IPS-20b (cell line): ENCODE measurements at regions not wholly inside any gene's neighbourhood (a gene's known extent, or its start where the extent isn't known, plus 50 kb on each side); places are given as distances from the start of the nearest gene placed in this dataset.
"Not testable (repeated sequence)": the region's sequence is repeated elsewhere in the genome, so short reads cannot be mapped to it uniquely, and the experiment has no call there.

Source experiments
- H3K27ac ChIP-seq: one replicate; pipeline ENCODE4 v1.5.1; 2013; ENCODE audit warnings: low read length
- H3K27me3 ChIP-seq: 2 replicates; pipeline ENCODE4 v1.6.1; 2013; ENCODE audit warnings: mild to moderate bottlenecking, low read length, inconsistent platforms; ENCODE audit not compliant: insufficient read depth
- H3K36me3 ChIP-seq: 2 replicates; pipeline ENCODE4 v1.6.1; 2013; ENCODE audit warnings: low read depth, mild to moderate bottlenecking, inconsistent platforms, low read length, moderate library complexity; ENCODE audit not compliant: insufficient read depth
- H3K4me1 ChIP-seq: 2 replicates; pipeline ENCODE4 v1.6.1; 2013; ENCODE audit warnings: mild to moderate bottlenecking, control low read depth, inconsistent platforms, low read length, moderate library complexity; ENCODE audit not compliant: insufficient read depth
- H3K4me3 ChIP-seq: 2 replicates; pipeline ENCODE4 v1.5.1; 2013; ENCODE audit warnings: mild to moderate bottlenecking, low read length, inconsistent platforms
- H3K9ac ChIP-seq: 2 replicates; pipeline ENCODE4 v1.6.1; 2013; ENCODE audit warnings: low read depth, mild to moderate bottlenecking, inconsistent platforms, low read length, moderate library complexity
- H3K9me3 ChIP-seq: 2 replicates; pipeline ENCODE4 v1.6.1; 2013; ENCODE audit warnings: mild to moderate bottlenecking, low read depth, low read length, inconsistent platforms; ENCODE audit not compliant: insufficient read depth

GRCh38 chr3:166967714-166968113 is 412.4 kb downstream of the ZBBX start:
- not testable (repeated sequence) for H3K9ac ChIP-seq, H3K27me3 ChIP-seq, H3K4me3 ChIP-seq, H3K4me1 ChIP-seq, H3K9me3 ChIP-seq, H3K36me3 ChIP-seq, H3K27ac ChIP-seq

GRCh38 chr3:166962911-166963310 is 417.2 kb downstream of the ZBBX start:
- peaks cover 5% of the 10 kb centered on the region; the same call in 1 of the 2 replicates for H3K4me1 ChIP-seq
- H3K36me3 ChIP-seq, result no peaks in the 10 kb centered on the region
- H3K9ac ChIP-seq, result no peak overlapping the region
- no peak overlapping the region for H3K4me3 ChIP-seq
- no peaks in the 10 kb centered on the region for H3K27me3 ChIP-seq
- H3K9me3 ChIP-seq, result no peaks in the 10 kb centered on the region
- no peak overlapping the region for H3K27ac ChIP-seq

GRCh38 chr3:166957121-166957520 is 423.0 kb downstream of the ZBBX start:
- H3K4me3 ChIP-seq, result no peak overlapping the region
- H3K27me3 ChIP-seq, result no peaks in the 10 kb centered on the region
- no peaks in the 10 kb centered on the region for H3K9me3 ChIP-seq
- H3K36me3 ChIP-seq, result no peaks in the 10 kb centered on the region
- no peaks in the 10 kb centered on the region for H3K4me1 ChIP-seq
- H3K27ac ChIP-seq, result no peak overlapping the region
- H3K9ac ChIP-seq, result no peak overlapping the region

GRCh38 chr3:166955201-166955939 is 424.7 kb downstream of the ZBBX start:
- Histone ChIP-seq H3K9ac (no peak overlapping the region), H3K9me3 (no peaks in the 10 kb centered on the region), H3K27me3 (no peaks in the 10 kb centered on the region), H3K36me3 (no peaks in the 10 kb centered on the region), H3K4me1 (no peaks in the 10 kb centered on the region), H3K27ac (no peak overlapping the region), H3K4me3 (no peak overlapping the region)

GRCh38 chr3:166934879-166935278 is 445.2 kb downstream of the ZBBX start:
- H3K36me3 ChIP-seq, result no peaks in the 10 kb centered on the region
- H3K27ac ChIP-seq, result no peak overlapping the region
- H3K27me3 ChIP-seq, result no peaks in the 10 kb centered on the region
- no peak overlapping the region for H3K4me3 ChIP-seq
- H3K9me3 ChIP-seq, result no peaks in the 10 kb centered on the region
- no peak overlapping the region for H3K9ac ChIP-seq
- no peaks in the 10 kb centered on the region for H3K4me1 ChIP-seq

- no peaks in the 10 kb centered on the region for H3K4me1 ChIP-seq
- H3K9ac ChIP-seq, result no peak overlapping the region
- peaks cover 4% of the 10 kb centered on the region; the same call in 1 of the 2 replicates for H3K9me3 ChIP-seq
- no peak overlapping the region for H3K4me3 ChIP-seq
- H3K27ac ChIP-seq, result no peak overlapping the region
- H3K36me3 ChIP-seq, result no peaks in the 10 kb centered on the region
- H3K27me3 ChIP-seq, result no peaks in the 10 kb centered on the region
Observed at GRCh38 chr3:166917437-166917836, 462.7 kb downstream of the ZBBX start.

GRCh38 chr3:166902374-166902773 is 477.7 kb downstream of the ZBBX start:
- H3K9ac ChIP-seq, result no peak overlapping the region
- H3K36me3 ChIP-seq, result no peaks in the 10 kb centered on the region
- no peaks in the 10 kb centered on the region for H3K9me3 ChIP-seq
- H3K4me1 ChIP-seq, result no peaks in the 10 kb centered on the region
- no peak overlapping the region for H3K4me3 ChIP-seq
- no peaks in the 10 kb centered on the region for H3K27me3 ChIP-seq
- H3K27ac ChIP-seq, result no peak overlapping the region

- H3K9me3 ChIP-seq, result no peaks in the 10 kb centered on the region
Observed at GRCh38 chr3:166900866-166901577, 479.1 kb downstream of the ZBBX start.

GRCh38 chr3:166897811-166898210 is 482.3 kb downstream of the ZBBX start:
- Histone ChIP-seq H3K36me3 (no peaks in the 10 kb centered on the region), H3K4me3 (no peak overlapping the region), H3K27me3 (no peaks in the 10 kb centered on the region), H3K4me1 (no peaks in the 10 kb centered on the region), H3K9ac (no peak overlapping the region), H3K9me3 (no peaks in the 10 kb centered on the region), H3K27ac (no peak overlapping the region)

More at GRCh38 chr3:166900866-166901577, 479.1 kb downstream of the ZBBX start:
- H3K9ac ChIP-seq, result no peak overlapping the region
- no peak overlapping the region for H3K27ac ChIP-seq
- no peak overlapping the region for H3K4me3 ChIP-seq
- H3K4me1 ChIP-seq, result no peaks in the 10 kb centered on the region
- no peaks in the 10 kb centered on the region for H3K36me3 ChIP-seq
- H3K27me3 ChIP-seq, result no peaks in the 10 kb centered on the region

- H3K4me1 ChIP-seq, result no peaks in the 10 kb centered on the region
- no peak overlapping the region for H3K4me3 ChIP-seq
- H3K9ac ChIP-seq, result no peak overlapping the region
- no peaks in the 10 kb centered on the region for H3K9me3 ChIP-seq
- no peaks in the 10 kb centered on the region for H3K36me3 ChIP-seq
- H3K27ac ChIP-seq, result no peak overlapping the region
- no peaks in the 10 kb centered on the region for H3K27me3 ChIP-seq
Observed at GRCh38 chr3:166889241-166889640, 490.9 kb downstream of the ZBBX start.

- Histone ChIP-seq H3K9me3 (no peaks in the 10 kb centered on the region), H3K9ac (no peak overlapping the region), H3K4me3 (no peak overlapping the region), H3K4me1 (no peaks in the 10 kb centered on the region), H3K27me3 (no peaks in the 10 kb centered on the region), H3K36me3 (no peaks in the 10 kb centered on the region), H3K27ac (no peak overlapping the region)
Observed at GRCh38 chr3:166879661-166880060, 500.4 kb downstream of the ZBBX start.

GRCh38 chr3:166877971-166878370 is 502.1 kb downstream of the ZBBX start:
- Histone ChIP-seq H3K9me3 (no peaks in the 10 kb centered on the region), H3K4me3 (no peak overlapping the region), H3K4me1 (no peaks in the 10 kb centered on the region), H3K9ac (no peak overlapping the region), H3K27ac (no peak overlapping the region), H3K36me3 (no peaks in the 10 kb centered on the region), H3K27me3 (no peaks in the 10 kb centered on the region)
